ENCODE measurements at regions not wholly inside any gene's neighbourhood (a gene's known extent, or its start where the extent isn't known, plus 50 kb on each side); places are given as distances from the start of the nearest gene placed in this dataset.

- no peak overlapping the region for H3K4me3 ChIP-seq (replicated peaks in 1 of 2; ENCODE audit: low read depth in 2 of 2, low read length in 2 of 2)
- DNase-seq (ENCODE audit: low read depth in 2 of 2), result no peak
- no peak for TF ChIP-seq CTCF (IDR thresholded peaks at IDR 0.05; ENCODE audit: low read depth, low read length)
Measured at GRCh38 chr3:187995043-187995400, 158.9 kb upstream of the LPP start.

GRCh38 chr3:187995667-187996066 is 158.3 kb upstream of the LPP start:
- no peak for TF ChIP-seq CTCF (IDR thresholded peaks at IDR 0.05; ENCODE audit: low read depth, low read length)
- no peak overlapping the region for H3K4me3 ChIP-seq (replicated peaks in 1 of 2; ENCODE audit: low read depth in 2 of 2, low read length in 2 of 2)
- DNase-seq (ENCODE audit: low read depth in 2 of 2), result no peak

- no peak for TF ChIP-seq CTCF (IDR thresholded peaks at IDR 0.05; ENCODE audit: low read depth, low read length)
- H3K4me3 ChIP-seq (replicated peaks in 1 of 2; ENCODE audit: low read depth in 2 of 2, low read length in 2 of 2), result no peak overlapping the region
- DNase-seq (ENCODE audit: low read depth in 2 of 2), result no peak
Measured at GRCh38 chr3:187996609-187997008, 157.3 kb upstream of the LPP start.

GRCh38 chr3:187997490-187997889 is 156.5 kb upstream of the LPP start:
- TF ChIP-seq CTCF (IDR thresholded peaks at IDR 0.05; ENCODE audit: low read depth, low read length), result no peak
- peak in 1 of 2 donors; percentile 26 for DNase-seq (ENCODE audit: low read depth in 2 of 2)
- no peak overlapping the region for H3K4me3 ChIP-seq (replicated peaks in 1 of 2; ENCODE audit: low read depth in 2 of 2, low read length in 2 of 2)

GRCh38 chr3:187997946-187998561 is 155.9 kb upstream of the LPP start:
- DNase-seq (ENCODE audit: low read depth in 2 of 2), result no peak
- no peak overlapping the region for H3K4me3 ChIP-seq (replicated peaks in 1 of 2; ENCODE audit: low read depth in 2 of 2, low read length in 2 of 2)
- TF ChIP-seq CTCF (IDR thresholded peaks at IDR 0.05; ENCODE audit: low read depth, low read length), result no peak

- no peak overlapping the region for H3K4me3 ChIP-seq (replicated peaks in 1 of 2; ENCODE audit: low read depth in 2 of 2, low read length in 2 of 2)
- TF ChIP-seq CTCF (IDR thresholded peaks at IDR 0.05; ENCODE audit: low read depth, low read length), result no peak
- no peak for DNase-seq (ENCODE audit: low read depth in 2 of 2)
Measured at GRCh38 chr3:187998611-187999010, 155.3 kb upstream of the LPP start.

GRCh38 chr3:187999821-188000220 is 154.1 kb upstream of the LPP start:
- no peak for TF ChIP-seq CTCF (IDR thresholded peaks at IDR 0.05; ENCODE audit: low read depth, low read length)
- H3K4me3 ChIP-seq (replicated peaks in 1 of 2; ENCODE audit: low read depth in 2 of 2, low read length in 2 of 2), result no peak overlapping the region

More at GRCh38 chr3:187999821-188000220, 154.1 kb upstream of the LPP start:
- DNase-seq (ENCODE audit: low read depth in 2 of 2), result no peak

Data from cardiac fibroblast (primary cell).